ENCODE measurements at regions not wholly inside any gene's neighbourhood (a gene's known extent, or its start where the extent isn't known, plus 50 kb on each side); places are given as distances from the start of the nearest gene placed in this dataset.

DNA sequence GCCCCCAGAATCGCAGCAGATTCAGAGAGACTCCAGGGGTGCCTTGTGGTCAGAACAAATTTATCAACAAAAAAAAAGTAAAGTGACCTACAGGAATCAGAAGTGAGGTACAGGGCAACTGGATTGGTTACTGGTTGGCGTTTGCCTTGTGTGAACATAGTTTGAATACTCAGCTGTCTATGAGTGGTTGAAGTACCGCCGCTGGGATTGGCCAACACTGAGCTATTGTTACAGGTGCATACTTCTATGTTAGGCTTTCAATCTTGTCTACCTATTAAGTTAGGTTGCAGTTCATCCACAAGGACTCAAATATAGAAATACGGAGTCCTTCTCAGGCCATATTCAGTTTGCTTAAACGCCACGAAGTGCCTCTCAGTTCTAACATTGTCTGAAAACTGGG is 993.5 kb upstream of the PRKX start:
- no peak for TF ChIP-seq TCF4 (CRISPR knock-in tag; IDR thresholded peaks at IDR 0.05; ENCODE audit: borderline replicate concordance)
- TF ChIP-seq, protein P1, sequence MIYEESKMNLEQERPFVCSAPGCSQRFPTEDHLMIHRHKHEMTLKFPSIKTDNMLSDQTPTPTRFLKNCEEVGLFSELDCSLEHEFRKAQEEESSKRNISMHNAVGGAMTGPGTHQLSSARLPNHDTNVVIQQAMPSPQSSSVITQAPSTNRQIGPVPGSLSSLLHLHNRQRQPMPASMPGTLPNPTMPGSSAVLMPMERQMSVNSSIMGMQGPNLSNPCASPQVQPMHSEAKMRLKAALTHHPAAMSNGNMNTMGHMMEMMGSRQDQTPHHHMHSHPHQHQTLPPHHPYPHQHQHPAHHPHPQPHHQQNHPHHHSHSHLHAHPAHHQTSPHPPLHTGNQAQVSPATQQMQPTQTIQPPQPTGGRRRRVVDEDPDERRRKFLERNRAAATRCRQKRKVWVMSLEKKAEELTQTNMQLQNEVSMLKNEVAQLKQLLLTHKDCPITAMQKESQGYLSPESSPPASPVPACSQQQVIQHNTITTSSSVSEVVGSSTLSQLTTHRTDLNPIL (CRISPR knock-in tag; IDR thresholded peaks at IDR 0.05; ENCODE audit: low read depth): no peak
- TF ChIP-seq, protein P2, sequence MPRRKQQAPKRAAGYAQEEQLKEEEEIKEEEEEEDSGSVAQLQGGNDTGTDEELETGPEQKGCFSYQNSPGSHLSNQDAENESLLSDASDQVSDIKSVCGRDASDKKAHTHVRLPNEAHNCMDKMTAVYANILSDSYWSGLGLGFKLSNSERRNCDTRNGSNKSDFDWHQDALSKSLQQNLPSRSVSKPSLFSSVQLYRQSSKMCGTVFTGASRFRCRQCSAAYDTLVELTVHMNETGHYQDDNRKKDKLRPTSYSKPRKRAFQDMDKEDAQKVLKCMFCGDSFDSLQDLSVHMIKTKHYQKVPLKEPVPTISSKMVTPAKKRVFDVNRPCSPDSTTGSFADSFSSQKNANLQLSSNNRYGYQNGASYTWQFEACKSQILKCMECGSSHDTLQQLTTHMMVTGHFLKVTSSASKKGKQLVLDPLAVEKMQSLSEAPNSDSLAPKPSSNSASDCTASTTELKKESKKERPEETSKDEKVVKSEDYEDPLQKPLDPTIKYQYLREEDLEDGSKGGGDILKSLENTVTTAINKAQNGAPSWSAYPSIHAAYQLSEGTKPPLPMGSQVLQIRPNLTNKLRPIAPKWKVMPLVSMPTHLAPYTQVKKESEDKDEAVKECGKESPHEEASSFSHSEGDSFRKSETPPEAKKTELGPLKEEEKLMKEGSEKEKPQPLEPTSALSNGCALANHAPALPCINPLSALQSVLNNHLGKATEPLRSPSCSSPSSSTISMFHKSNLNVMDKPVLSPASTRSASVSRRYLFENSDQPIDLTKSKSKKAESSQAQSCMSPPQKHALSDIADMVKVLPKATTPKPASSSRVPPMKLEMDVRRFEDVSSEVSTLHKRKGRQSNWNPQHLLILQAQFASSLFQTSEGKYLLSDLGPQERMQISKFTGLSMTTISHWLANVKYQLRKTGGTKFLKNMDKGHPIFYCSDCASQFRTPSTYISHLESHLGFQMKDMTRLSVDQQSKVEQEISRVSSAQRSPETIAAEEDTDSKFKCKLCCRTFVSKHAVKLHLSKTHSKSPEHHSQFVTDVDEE (CRISPR knock-in tag; IDR thresholded peaks at IDR 0.05): no peak
- no peak for TF ChIP-seq CSDC2 (CRISPR knock-in tag; IDR thresholded peaks at IDR 0.05)
- no peak for TF ChIP-seq ZFP3 (CRISPR knock-in tag; IDR thresholded peaks at IDR 0.05)
- no peak for TF ChIP-seq ARNTL (CRISPR knock-in tag; IDR thresholded peaks at IDR 0.05; ENCODE audit: borderline replicate concordance, low read depth)
- no peak for TF ChIP-seq ISL1 (CRISPR knock-in tag; IDR thresholded peaks at IDR 0.05)
- TF ChIP-seq, protein P3, sequence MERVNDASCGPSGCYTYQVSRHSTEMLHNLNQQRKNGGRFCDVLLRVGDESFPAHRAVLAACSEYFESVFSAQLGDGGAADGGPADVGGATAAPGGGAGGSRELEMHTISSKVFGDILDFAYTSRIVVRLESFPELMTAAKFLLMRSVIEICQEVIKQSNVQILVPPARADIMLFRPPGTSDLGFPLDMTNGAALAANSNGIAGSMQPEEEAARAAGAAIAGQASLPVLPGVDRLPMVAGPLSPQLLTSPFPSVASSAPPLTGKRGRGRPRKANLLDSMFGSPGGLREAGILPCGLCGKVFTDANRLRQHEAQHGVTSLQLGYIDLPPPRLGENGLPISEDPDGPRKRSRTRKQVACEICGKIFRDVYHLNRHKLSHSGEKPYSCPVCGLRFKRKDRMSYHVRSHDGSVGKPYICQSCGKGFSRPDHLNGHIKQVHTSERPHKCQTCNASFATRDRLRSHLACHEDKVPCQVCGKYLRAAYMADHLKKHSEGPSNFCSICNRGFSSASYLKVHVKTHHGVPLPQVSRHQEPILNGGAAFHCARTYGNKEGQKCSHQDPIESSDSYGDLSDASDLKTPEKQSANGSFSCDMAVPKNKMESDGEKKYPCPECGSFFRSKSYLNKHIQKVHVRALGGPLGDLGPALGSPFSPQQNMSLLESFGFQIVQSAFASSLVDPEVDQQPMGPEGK (CRISPR knock-in tag; IDR thresholded peaks at IDR 0.05; ENCODE audit: borderline replicate concordance): no peak
- TF ChIP-seq RARB (CRISPR knock-in tag; IDR thresholded peaks at IDR 0.05): no peak
